Lung (tissue), 11 donors: ENCODE measurements at regions not wholly inside any gene's neighbourhood (a gene's known extent, or its start where the extent isn't known, plus 50 kb on each side); places are given as distances from the start of the nearest gene placed in this dataset.

Source experiments
- ATAC-seq: fragments of 200-7000 bp; cut with Tn5 transposase; one replicate; pipeline ENCODE4 v1.9.1; 2020; ENCODE audit warnings: moderate number of reproducible peaks; ENCODE audit not compliant: insufficient read depth, low FRiP score
- DNase-seq, 3 donors: peaks; one replicate each; pipeline ENCODE4 v3.0.0-alpha.2; 2013 to 2017
- H3K27ac ChIP-seq, 2 donors: one replicate each; pipeline ENCODE4 v1.5.1; 2013; ENCODE audit warnings: mild to moderate bottlenecking in 2 of 2, moderate library complexity in 2 of 2, control low read depth in 1 of 2, inconsistent platforms in 1 of 2, low read depth in 1 of 2, low read length in 1 of 2
- H3K27me3 ChIP-seq, 3 donors: one replicate each; pipeline ENCODE4 v1.5.1; 2013; ENCODE audit warnings: low read length in 2 of 3; ENCODE audit not compliant: control insufficient read depth in 3 of 3, insufficient read depth in 3 of 3
- H3K36me3 ChIP-seq, 4 donors: one replicate each; pipeline ENCODE4 v1.5.1; 2013; ENCODE audit warnings: low read length in 4 of 4, mild to moderate bottlenecking in 1 of 4, moderate library complexity in 1 of 4; ENCODE audit not compliant: control insufficient read depth in 4 of 4, insufficient read depth in 4 of 4
- H3K4me1 ChIP-seq, 5 donors: one replicate each; pipeline ENCODE4 v1.5.1; 2013; ENCODE audit warnings: low read length in 5 of 5, mild to moderate bottlenecking in 2 of 5, moderate library complexity in 1 of 5; ENCODE audit not compliant: control insufficient read depth in 5 of 5, insufficient read depth in 5 of 5
- H3K4me3 ChIP-seq: one replicate; pipeline ENCODE4 v1.5.1; 2013; ENCODE audit warnings: mild to moderate bottlenecking, control low read depth, moderate library complexity
- H3K9ac ChIP-seq, 2 donors: one replicate each; pipeline ENCODE4 v1.5.1; 2013; ENCODE audit warnings: low read length in 2 of 2, control low read depth in 1 of 2; ENCODE audit not compliant: insufficient read depth in 1 of 2
- H3K9me3 ChIP-seq, 4 donors: one replicate each; pipeline ENCODE4 v1.5.1; 2013; ENCODE audit warnings: low read length in 3 of 4, mild to moderate bottlenecking in 1 of 4, moderate library complexity in 1 of 4; ENCODE audit not compliant: control insufficient read depth in 4 of 4, insufficient read depth in 3 of 4
- WGBS, 2 donors: extraction: QIAGEN DNeasy Blood & Tissue Kit; methylation state at CpG; one replicate each; pipeline ENCODE4 v1.1.7; 2013; 5-methylcytosine and 5-hydroxymethylcytosine counted together
- TF ChIP-seq, protein P1 (sequence below): IDR thresholded peaks from 2 replicates; pipeline ENCODE4 v1.5.1; 2012; ENCODE audit warnings: mild to moderate bottlenecking; ENCODE audit errors: control extremely low read depth, extremely low read depth
- donor health status: control.
- donor health status: control.
- donor health status: Bipolar disorder and iron deficiency.
- donor health status: healthy.
- donor health status: DM: yes; HTN: yes; CAD: no.

DNA sequence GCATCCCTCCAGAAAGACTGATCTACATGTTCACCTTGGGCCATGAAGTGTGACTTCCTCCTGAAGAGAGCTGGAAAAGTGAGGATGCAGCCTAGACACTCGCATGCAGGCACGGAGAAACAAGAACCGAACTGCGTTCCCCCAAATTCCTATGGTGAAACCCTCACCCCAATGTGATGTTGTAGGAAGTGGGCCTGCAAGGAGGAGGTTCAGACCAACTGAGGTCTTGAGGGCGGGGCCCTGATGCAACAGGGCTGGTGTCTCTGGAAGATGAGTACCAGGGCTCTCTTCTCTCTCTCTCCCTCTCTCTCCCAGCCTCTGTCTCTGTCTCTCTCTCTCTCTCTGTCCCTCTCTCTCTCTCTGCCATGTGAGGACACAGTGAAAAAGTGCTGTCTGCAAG lies 501.1 kb downstream of the BRD1 start:
- H3K27me3 ChIP-seq, result peaks cover 0 to 13% (median 9%) of the 10 kb centered on the region in 3 donors
- DNase-seq, result no peak

DNA sequence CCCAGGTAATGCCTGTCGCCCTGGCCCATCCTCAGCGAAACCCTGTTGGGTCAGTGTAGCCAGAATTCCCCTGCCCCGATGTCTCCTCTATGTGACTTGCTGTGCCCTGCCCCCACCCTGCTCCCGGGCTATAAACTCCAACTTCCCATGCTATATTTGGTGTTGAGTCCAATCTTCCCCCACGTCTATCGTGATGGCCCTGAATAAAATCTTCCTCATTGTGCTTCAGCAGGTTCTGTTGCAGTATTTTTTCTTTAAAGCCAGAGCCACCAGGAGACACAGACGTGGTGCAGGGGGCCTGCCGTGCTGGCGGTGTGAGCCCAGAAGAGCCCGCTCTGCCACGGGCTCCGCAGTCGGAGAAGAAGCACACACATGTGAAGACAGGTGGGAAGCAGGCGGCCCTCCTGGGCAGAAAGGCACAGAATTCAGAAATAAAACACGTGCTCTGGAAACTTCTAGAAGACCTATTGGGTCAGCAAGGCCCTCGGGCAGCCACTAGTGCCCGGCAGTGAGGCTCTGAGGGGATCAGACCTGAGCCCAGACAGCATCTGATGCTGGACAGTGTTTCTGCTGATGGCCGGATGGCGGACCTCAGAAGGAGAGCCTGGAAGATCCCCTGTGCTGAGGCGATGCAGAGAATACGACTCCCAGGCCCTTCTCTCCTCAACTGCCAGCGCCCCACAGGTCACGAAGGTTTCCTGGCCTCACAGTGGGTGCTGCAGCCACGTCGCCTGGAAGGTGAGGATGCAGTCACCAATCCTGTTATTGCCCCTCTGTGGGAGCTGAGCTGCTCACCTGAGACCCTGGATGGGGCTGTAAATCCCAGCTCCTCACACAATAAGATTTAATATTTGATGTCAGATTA lies 501.9 kb downstream of the BRD1 start:
- peaks cover 0 to 18% (median 9%) of the 10 kb centered on the region in 3 donors for H3K27me3 ChIP-seq
- TF ChIP-seq, protein P1, sequence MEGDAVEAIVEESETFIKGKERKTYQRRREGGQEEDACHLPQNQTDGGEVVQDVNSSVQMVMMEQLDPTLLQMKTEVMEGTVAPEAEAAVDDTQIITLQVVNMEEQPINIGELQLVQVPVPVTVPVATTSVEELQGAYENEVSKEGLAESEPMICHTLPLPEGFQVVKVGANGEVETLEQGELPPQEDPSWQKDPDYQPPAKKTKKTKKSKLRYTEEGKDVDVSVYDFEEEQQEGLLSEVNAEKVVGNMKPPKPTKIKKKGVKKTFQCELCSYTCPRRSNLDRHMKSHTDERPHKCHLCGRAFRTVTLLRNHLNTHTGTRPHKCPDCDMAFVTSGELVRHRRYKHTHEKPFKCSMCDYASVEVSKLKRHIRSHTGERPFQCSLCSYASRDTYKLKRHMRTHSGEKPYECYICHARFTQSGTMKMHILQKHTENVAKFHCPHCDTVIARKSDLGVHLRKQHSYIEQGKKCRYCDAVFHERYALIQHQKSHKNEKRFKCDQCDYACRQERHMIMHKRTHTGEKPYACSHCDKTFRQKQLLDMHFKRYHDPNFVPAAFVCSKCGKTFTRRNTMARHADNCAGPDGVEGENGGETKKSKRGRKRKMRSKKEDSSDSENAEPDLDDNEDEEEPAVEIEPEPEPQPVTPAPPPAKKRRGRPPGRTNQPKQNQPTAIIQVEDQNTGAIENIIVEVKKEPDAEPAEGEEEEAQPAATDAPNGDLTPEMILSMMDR, result no peak
- DNase-seq (no peak), ATAC-seq (no peak)
- H3K27ac ChIP-seq, result no peak overlapping the region
- H3K9me3 ChIP-seq, result peaks cover 0 to 31% (median 6%) of the 10 kb centered on the region in 4 donors
- no peak overlapping the region for H3K9ac ChIP-seq
- H3K36me3 ChIP-seq, result no peaks in the 10 kb centered on the region
- no peaks in the 10 kb centered on the region for H3K4me1 ChIP-seq
- 83 to 86% methylated on average over 25 of the region's 25 CpGs for WGBS, 2 donors
- no peak overlapping the region for H3K4me3 ChIP-seq

More for the DNA sequence above, 501.1 kb downstream of the BRD1 start:
- H3K4me1 ChIP-seq, result no peaks in the 10 kb centered on the region
- ATAC-seq, result no peak
- H3K9me3 ChIP-seq, result peaks cover 0 to 31% (median 6%) of the 10 kb centered on the region in 4 donors
- no peak overlapping the region for H3K9ac ChIP-seq
- WGBS, 2 donors, result 79 to 88% methylated on average over 5 of the region's 5 CpGs
- H3K27ac ChIP-seq, result no peak overlapping the region
- H3K4me3 ChIP-seq, result no peak overlapping the region
- no peaks in the 10 kb centered on the region for H3K36me3 ChIP-seq
- TF ChIP-seq, protein P1, result no peak

DNA sequence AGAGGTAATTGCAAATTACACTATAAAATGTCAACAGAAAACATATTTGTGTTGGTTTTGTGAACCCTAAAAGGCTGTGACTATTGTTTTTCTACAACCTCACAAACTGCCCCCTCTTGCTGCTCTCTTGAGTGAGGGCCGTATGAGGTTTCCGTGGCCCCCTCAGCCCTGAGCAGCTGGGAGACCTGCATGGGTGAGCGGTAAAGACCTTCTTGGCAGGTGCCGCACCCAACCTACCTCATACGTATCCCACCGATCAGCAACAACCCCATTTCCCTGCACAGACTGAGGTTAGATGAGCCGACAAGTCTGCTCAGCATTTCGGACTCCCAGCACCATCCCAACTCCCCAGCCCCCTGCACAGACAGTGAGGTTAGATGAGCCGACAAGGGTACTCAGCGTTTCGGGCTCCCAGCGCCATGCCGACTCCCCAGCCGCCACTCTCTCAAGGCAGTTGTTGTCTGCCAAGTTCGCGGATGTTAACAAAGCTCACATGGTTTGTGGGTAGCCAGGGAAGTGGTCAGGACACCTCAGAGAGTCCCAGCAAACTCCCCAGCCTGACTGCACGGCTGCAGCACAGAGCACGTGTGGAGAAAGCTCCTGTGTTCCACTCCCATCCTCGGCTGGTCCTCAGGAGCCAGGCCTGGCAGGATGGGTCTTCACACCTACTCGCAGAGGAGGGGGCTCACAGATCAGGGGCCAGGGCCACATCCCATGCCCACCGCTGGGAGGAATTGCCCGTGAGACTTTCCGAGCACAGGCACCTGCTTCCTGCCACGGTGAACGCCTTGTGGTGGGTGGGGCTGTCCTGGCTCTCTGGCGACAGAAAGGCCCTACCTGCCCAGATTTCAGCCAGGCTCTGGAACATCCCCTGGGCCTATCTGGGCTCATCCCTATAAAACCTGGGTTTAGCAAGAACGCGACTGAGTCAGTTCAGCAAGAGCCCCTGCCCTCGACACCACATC lies 502.9 kb downstream of the BRD1 start:
- TF ChIP-seq, protein P1, result no peak
- Histone ChIP-seq H3K4me1 (no peaks in the 10 kb centered on the region), H3K9me3 (peaks cover 0 to 27% (median 6%) of the 10 kb centered on the region in 4 donors), H3K27me3 (peaks cover 0 to 19% (median 9%) of the 10 kb centered on the region in 3 donors), H3K27ac (no peak overlapping the region), H3K9ac (no peak overlapping the region), H3K4me3 (no peak overlapping the region), H3K36me3 (no peaks in the 10 kb centered on the region)
- ATAC-seq (no peak), DNase-seq (no peak)
- WGBS, 2 donors, result 82 to 86% methylated on average over 29 of the region's 29 CpGs
